ENCODE measurements at regions not wholly inside any gene's neighbourhood (a gene's known extent, or its start where the extent isn't known, plus 50 kb on each side); places are given as distances from the start of the nearest gene placed in this dataset.

GRCh38 chr13:111844222-111844671, 222.7 kb upstream of the SOX1 start:
- no peak for DNase-seq (ENCODE audit: low spot score)
- no peak for ATAC-seq
- intact Hi-C loops (cut with DNase I) = no loop called here

DNA sequence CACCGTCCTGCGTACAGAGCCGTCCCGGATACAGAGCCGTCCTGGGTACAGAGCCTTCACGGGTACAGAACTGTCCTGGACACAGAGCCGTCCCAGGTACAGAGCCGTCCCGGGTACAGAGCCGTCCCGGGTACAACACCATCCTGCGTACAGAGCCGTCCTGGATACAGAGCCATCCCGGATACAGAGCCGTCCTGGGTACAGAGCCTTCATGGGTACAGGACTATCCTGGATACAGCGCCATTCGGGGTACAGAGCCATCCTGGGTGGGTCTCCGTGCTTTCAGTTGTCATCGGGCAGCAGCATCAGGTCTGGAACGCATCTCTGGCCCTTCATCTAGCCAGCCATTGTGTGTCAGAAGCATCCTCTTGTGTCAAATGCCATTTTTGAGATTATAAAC, 222.3 kb upstream of the SOX1 start:
- no peak for ATAC-seq
- no peak for DNase-seq (ENCODE audit: low spot score)
- intact Hi-C loops (cut with DNase I) = no loop called here

DNA sequence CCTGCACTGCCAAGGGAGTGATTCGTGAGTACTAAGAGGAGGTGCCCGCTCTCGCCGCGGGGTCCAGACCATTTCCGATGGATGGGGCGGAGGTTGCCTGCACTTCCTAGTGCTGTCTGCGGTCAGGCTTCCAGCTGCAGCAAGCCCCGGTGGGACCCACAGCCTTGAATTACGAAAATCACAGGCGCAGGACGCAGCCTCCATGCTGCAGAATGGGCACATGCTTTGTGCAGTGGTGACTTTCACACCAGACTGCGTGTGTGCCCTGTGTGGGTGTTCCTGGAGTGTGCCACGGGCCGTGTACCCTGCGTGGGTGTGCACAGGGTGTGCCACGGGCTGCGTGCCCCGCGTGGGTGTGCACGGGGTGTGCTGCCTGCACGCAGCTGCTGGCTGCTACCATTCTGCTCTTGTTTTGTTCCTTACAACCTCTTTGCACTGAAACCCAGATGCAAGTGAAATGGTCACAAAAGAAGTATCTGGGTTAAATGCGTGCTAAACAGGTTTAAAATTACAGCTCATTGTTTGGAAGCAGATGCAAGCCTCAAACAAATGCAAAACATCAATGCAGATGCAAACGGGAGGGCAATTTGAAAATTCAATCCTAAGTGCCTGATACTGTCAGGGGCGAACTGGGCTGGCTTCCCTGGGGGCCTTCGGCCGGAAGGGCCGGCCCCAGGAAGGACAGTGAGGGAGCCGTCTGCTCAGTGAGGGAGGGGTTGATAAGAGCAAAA, 221.2 kb upstream of the SOX1 start:
- DNase-seq (ENCODE audit: low spot score) = no peak
- intact Hi-C loops (cut with DNase I) = no loop called here
- ATAC-seq = no peak

- no peak for DNase-seq (ENCODE audit: low spot score)
- intact Hi-C loops (cut with DNase I) = no loop called here
- no peak for ATAC-seq
Observed at GRCh38 chr13:111846391-111847159, 220.4 kb upstream of the SOX1 start.

DNA sequence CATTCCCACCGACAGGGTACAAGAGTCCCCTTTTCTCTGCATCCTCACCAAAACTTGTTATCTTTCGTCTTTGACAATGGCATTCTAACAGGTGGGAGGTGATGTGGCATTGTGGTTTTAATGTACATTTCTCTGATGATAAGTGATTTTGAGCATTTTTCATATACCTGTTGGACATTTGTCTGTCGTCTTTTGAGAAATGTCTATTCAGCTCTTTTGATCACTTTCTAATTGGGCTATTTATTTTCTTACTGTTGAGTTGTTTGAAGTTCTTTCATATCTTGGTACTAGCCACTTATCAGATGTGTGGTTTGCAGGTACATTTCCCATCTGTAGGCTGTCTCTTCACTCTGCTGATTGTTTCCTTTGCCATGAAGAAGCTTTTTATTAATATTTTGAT, 219.0 kb upstream of the SOX1 start:
- ATAC-seq = no peak
- intact Hi-C loops (cut with DNase I) = no loop called here
- DNase-seq (ENCODE audit: low spot score) = no peak

DNA sequence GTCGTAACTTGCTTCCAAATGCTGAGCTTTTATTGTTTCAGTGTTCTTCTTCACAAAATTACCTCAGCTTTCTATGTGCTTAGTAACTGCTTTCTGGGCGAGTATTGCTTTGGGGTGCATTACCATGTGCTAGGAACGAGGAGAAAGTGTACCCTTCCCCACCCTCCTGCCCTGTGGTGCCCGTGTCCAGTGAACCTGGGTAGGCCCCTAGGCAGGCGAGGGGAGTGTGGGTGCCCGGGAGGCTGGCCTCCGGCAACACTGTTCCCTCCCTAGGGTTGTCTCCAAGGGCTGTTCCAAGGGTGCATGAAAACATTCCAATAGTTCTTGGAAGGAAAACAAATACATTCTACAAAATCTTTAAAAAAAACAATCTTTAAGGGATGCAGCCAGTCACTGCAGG, 216.5 kb upstream of the SOX1 start:
- DNase-seq (ENCODE audit: low spot score) (no peak), ATAC-seq (no peak)
- intact Hi-C loops (cut with DNase I) = no loop called here

GRCh38 chr13:111850976-111851375, 216.0 kb upstream of the SOX1 start:
- intact Hi-C loops (cut with DNase I) = no loop called here
- ATAC-seq = no peak
- DNase-seq (ENCODE audit: low spot score) = no peak

DNA sequence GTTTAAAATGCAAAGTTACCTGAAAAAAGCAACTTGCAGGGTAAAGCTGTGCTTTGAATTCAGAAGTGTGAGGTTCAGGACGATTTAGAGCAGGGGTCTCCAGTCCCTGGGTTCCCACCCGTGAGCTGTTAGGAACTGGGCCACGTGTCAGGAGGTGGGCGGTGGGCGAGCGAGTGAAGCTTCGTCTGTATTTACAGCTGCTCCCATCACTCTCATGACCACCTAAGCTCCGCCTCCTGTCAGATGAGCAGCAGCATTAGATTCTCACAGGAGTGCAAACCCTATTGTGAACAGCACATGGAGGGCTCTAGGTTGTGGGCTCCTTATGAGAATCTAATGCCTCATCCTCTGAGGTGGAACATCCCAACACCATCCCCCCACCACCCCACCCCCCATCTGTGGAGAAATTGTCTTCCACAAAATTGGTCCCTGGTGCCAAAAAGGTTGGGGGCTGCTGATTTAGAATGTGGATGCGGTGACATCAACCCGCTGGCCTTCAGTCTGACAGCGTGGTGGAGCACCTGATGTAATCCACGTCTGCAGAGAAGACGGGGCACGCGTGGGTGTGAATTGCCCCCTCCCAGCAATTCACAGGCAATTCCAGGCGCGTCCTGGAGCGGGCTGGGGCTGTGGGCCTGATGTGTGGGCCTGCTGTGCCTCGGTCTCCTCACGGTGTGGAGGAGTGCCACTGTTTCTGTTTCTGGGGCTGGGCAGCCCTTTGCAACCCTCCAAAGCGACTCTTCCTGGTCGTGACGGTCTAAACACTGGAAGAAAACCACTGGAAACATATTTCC, 214.0 kb upstream of the SOX1 start:
- intact Hi-C loops (cut with DNase I) = no loop called here
- no peak for DNase-seq (ENCODE audit: low spot score)
- ATAC-seq = no peak

DNA sequence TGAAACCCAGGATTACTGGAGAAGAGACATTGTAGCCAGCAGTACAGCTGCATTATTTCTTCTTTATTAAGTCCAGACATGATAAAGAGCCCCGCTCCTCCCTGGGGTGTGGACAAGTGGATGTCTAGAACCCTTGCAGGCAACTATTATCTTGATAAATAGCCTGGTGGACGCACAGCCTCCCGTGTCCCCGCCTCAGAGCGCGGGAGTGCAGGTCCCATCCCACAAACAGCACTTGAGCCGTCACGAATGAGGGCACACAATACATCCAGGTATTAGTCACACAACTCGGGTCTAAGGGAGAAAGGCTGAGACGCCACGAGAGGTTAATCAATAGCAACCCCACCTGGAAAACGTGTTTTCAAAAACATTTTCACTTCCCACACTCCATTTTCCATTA, 213.2 kb upstream of the SOX1 start:
- ATAC-seq = no peak
- intact Hi-C loops (cut with DNase I) = no loop called here
- DNase-seq (ENCODE audit: low spot score) = no peak

DNA sequence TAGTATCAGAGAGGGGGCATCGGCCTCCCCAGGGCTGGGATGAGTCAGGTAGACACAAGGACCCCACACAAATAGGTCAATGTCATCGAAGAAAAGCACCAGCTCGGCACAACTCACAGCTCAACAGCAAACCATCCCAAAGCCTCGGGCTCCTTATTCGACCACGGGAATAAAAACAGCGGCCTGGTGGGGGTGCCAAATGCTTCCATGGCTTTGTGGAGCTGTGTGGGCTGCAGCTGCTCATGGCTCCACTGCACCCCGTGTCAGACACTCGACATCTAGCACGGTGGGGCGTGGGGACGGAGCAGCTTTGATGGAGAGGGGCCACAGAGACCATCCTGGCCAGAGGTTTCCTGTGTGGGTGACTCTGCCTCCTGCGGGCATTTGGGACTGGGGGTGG, 212.5 kb upstream of the SOX1 start:
- intact Hi-C loops (cut with DNase I) = no loop called here
- DNase-seq (ENCODE audit: low spot score) = no peak
- ATAC-seq = no peak

- intact Hi-C loops (cut with DNase I) = no loop called here
- ATAC-seq = no peak
- no peak for DNase-seq (ENCODE audit: low spot score)
Observed at GRCh38 chr13:111855191-111855590, 211.8 kb upstream of the SOX1 start.

DNA sequence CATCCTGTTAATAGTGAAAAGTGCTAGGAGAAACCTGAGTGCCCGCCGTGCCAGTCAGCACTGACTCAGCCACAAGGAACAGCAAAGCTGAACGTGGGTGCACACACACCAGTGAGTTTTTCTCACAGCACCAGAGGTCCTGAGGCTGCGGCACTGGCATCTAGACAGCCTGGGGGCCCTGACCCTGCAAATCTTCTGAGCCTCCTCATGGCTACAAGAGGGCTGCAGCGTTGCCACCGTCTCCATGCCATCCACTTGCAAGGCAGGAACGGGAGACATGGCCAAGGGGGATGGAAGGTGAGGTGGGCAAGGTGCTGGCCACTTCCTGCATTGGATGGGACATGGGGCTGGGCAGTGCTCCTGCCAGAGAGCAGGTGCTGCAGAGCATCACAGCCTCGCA, 211.2 kb upstream of the SOX1 start:
- no peak for ATAC-seq

GRCh38 chr13:111856571-111856970, 210.4 kb upstream of the SOX1 start:
- ATAC-seq (no peak), DNase-seq (ENCODE audit: low spot score) (no peak)
- intact Hi-C loops (cut with DNase I) = no loop called here

More for the DNA sequence above, 211.2 kb upstream of the SOX1 start:
- no peak for DNase-seq (ENCODE audit: low spot score)
- intact Hi-C loops (cut with DNase I) = no loop called here

DNA sequence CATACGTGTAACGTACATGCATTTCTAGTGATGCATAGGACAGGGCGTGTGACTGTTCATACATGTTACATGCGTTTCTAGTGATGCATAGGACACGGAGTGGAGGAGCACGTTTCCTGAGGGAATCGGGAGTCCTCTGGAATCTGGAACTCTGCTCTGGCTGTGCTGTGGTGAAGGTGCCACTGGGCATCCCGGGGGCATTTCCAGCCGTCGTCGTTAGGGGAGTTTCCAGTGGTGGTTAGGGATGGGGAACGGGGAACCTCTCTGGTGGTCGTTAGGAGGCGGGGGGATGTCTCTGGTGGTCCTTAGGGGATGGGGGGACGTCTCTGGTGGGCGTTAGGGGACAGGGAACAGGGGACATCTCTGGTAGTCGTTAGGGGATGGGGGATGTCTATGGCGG, 209.6 kb upstream of the SOX1 start:
- DNase-seq (ENCODE audit: low spot score) (no peak), ATAC-seq (no peak)
- intact Hi-C loops (cut with DNase I) = no loop called here

GRCh38 chr13:111857846-111858560, 208.9 kb upstream of the SOX1 start:
- ATAC-seq (no peak), DNase-seq (ENCODE audit: low spot score) (no peak)
- intact Hi-C loops (cut with DNase I) = no loop called here

DNA sequence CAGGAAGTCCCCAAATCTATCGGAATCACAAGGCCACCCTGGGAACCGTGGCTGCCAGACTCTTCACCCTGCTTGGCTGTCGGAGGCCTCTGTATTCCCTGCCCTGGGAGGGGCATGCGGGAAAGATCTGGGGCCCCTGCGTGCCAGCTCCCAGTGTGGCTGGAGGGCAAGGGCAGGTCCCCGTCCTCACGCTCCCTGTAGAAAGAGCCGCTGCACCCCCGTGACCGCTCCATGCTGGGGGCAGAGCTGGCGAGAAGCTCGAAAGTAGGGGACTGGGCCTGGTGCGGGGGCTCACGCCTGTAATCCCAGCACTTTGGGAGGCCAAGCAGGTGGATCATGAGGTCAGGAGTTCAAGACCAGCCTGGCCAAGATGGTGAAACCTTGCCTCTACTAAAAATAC, 208.4 kb upstream of the SOX1 start:
- ATAC-seq (no peak), DNase-seq (ENCODE audit: low spot score) (no peak)
- intact Hi-C loops (cut with DNase I) = no loop called here

- no peak for DNase-seq (ENCODE audit: low spot score)
- ATAC-seq = no peak
- intact Hi-C loops (cut with DNase I) = no loop called here
Observed at GRCh38 chr13:111859354-111860230, 207.4 kb upstream of the SOX1 start.

- intact Hi-C loops (cut with DNase I) = no loop called here
- DNase-seq (ENCODE audit: low spot score) = no peak
- ATAC-seq = no peak
Observed at GRCh38 chr13:111860231-111860552, 206.8 kb upstream of the SOX1 start.

- DNase-seq (ENCODE audit: low spot score) (no peak), ATAC-seq (no peak)
- intact Hi-C loops (cut with DNase I) = no loop called here
Observed at GRCh38 chr13:111861319-111861718, 205.6 kb upstream of the SOX1 start.

Measured in sciatic nerve (tissue), 2 donors.